ENCODE measurements at regions not wholly inside any gene's neighbourhood (a gene's known extent, or its start where the extent isn't known, plus 50 kb on each side); places are given as distances from the start of the nearest gene placed in this dataset.

- TF ChIP-seq BRD4 (CRISPR knock-in tag; IDR thresholded peaks at IDR 0.05) (no peak), YEATS2 (CRISPR knock-in tag; IDR thresholded peaks at IDR 0.05; ENCODE audit: borderline replicate concordance) (no peak), PCBP1 (IDR thresholded peaks at IDR 0.05; ENCODE audit: borderline replicate concordance, low read depth, low read length) (no peak), GPBP1L1 (CRISPR knock-in tag; IDR thresholded peaks at IDR 0.05) (no peak), MEIS2 (CRISPR knock-in tag; IDR thresholded peaks at IDR 0.05) (no peak), IKZF1 (IDR thresholded peaks at IDR 0.05) (no peak), HNRNPH1 (optimal IDR thresholded peaks at IDR 0.05; ENCODE audit: low read depth, low read length) (no peak), ELF1 (CRISPR knock-in tag; IDR thresholded peaks at IDR 0.05) (no peak), ZNF724P (CRISPR knock-in tag; IDR thresholded peaks at IDR 0.05; ENCODE audit: borderline replicate concordance) (no peak), NCOA1 (CRISPR knock-in tag; IDR thresholded peaks at IDR 0.05) (no peak), ZNF230 (CRISPR knock-in tag; IDR thresholded peaks at IDR 0.05) (no peak), ZNF3 (CRISPR knock-in tag; IDR thresholded peaks at IDR 0.05) (no peak), BHLHE40 (IDR thresholded peaks at IDR 0.05; ENCODE audit: low read length) (no peak)
Measured at GRCh38 chr3:132167870-132168269, 133.1 kb upstream of the CPNE4 start (continued).

- ATAC-seq (no peak), FAIRE-seq (no peak), DNase-seq (ENCODE audit: low spot score) (no peak)
- Histone ChIP-seq H3K79me2 (ENCODE audit: insufficient read depth, low read length) (no peaks in the 10 kb centered on the region), H2AFZ (ENCODE audit: low read length) (no peak overlapping the region), H3K4me2 (ENCODE audit: low read depth, low read length) (no peak overlapping the region), H4K20me1 (ENCODE audit: insufficient read depth, low read length) (no peaks in the 10 kb centered on the region), H3K4me3 (replicated peaks in 1 of 3; ENCODE audit: insufficient read depth in 1 of 3, low read depth in 2 of 3, low read length in 3 of 3) (no peak overlapping the region), H3K27me3 (ENCODE audit: control insufficient read depth in 1 of 2, insufficient read depth in 2 of 2, low read length in 2 of 2) (no peaks in the 10 kb centered on the region), H3K9me3 (ENCODE audit: low read length) (no peaks in the 10 kb centered on the region), H3K27ac (ENCODE audit: extremely low read length, insufficient read depth, low read length) (no peak overlapping the region), H3K36me3 (replicated peaks in 1 of 2; ENCODE audit: control insufficient read depth in 1 of 2, insufficient read depth in 2 of 2, low read length in 2 of 2) (no peaks in the 10 kb centered on the region), H3K9ac (ENCODE audit: insufficient read depth, low read depth, low read length) (no peak overlapping the region), H3K4me1 (ENCODE audit: insufficient read depth, low read length) (no peaks in the 10 kb centered on the region)
- in situ Hi-C loops (cut with HindIII; ENCODE audit: extremely low pct_ligation_motif_present, low pct_unique_long_range_greater_than_20kb): loop anchor here (10.0 kb wide), 1 partner anchor 130 kb away; no protein-coding TSS in a partner anchor
- intact Hi-C loops (cut with micrococcal nuclease; ENCODE audit: unreplicated experiment): no loop called here
- POLR2A ChIA-PET: no interaction called here
- BruUV-seq (replicated peaks): no TSS peak
- WGBS (ENCODE audit: low lambda C conversion rate): 0% methylated on average over 1 of the region's 1 CpG
- TF ChIP-seq NR2F2 (IDR thresholded peaks at IDR 0.05; ENCODE audit: borderline replicate concordance, low read depth) (no peak), SMARCE1 (IDR thresholded peaks at IDR 0.05; ENCODE audit: borderline replicate concordance) (no peak), ZFY (CRISPR knock-in tag; IDR thresholded peaks at IDR 0.05) (no peak), ZNF460 (CRISPR knock-in tag; IDR thresholded peaks at IDR 0.05; ENCODE audit: borderline replicate concordance) (no peak), ZNF224 (CRISPR knock-in tag; IDR thresholded peaks at IDR 0.05) (no peak), ZNF770 (CRISPR knock-in tag; IDR thresholded peaks at IDR 0.05) (no peak), ZNF292 (CRISPR knock-in tag; IDR thresholded peaks at IDR 0.05; ENCODE audit: borderline replicate concordance, low read depth) (no peak), ZUFSP (CRISPR knock-in tag; IDR thresholded peaks at IDR 0.05; ENCODE audit: borderline replicate concordance) (no peak), ZNF776 (CRISPR knock-in tag; IDR thresholded peaks at IDR 0.05) (no peak), ZKSCAN8 (CRISPR knock-in tag; IDR thresholded peaks at IDR 0.05; ENCODE audit: borderline replicate concordance) (no peak), HNF4A (CRISPR knock-in tag; IDR thresholded peaks at IDR 0.05) (no peak)
- CTCF ChIA-PET (ENCODE audit: low intra/inter-chr PET ratio, low total read pairs): no interaction called here
Measured at GRCh38 chr3:132174500-132174899, 139.7 kb upstream of the CPNE4 start.

All from HepG2 (cell line).